CD14-positive monocyte (primary cell): ENCODE measurements at regions not wholly inside any gene's neighbourhood (a gene's known extent, or its start where the extent isn't known, plus 50 kb on each side); places are given as distances from the start of the nearest gene placed in this dataset.

Experiments used
- DNase-seq, 3 donors: peaks; one replicate each; pipeline ENCODE4 v3.0.0-alpha.2; 2011 to 2022
- H2AFZ ChIP-seq: 2 replicates; pipeline ENCODE4 v1.6.0; 2012; ENCODE audit warnings: mild to moderate bottlenecking, low read depth, low read length, inconsistent platforms; ENCODE audit not compliant: insufficient read depth, poor library complexity, severe bottlenecking
- H3K27ac ChIP-seq, 2 donors: 1 replicate in 1 of 2; 2 replicates in 1 of 2; pipeline ENCODE4 v1.5.1; 2012 to 2013; ENCODE audit warnings: low read length in 2 of 2, control low read depth in 1 of 2, inconsistent platforms in 1 of 2, low read depth in 1 of 2, mild to moderate bottlenecking in 1 of 2
- H3K27me3 ChIP-seq, 2 donors: one replicate each; pipeline versions ENCODE4 v1.6.0 to v1.6.1; 2011 to 2013; ENCODE audit warnings: low read length in 2 of 2; ENCODE audit not compliant: control insufficient read depth in 2 of 2, insufficient read depth in 2 of 2
- H3K36me3 ChIP-seq, 2 donors: replicated peaks in 1 of 2; 1 replicate in 1 of 2; 2 replicates in 1 of 2; pipeline versions ENCODE4 v1.5.1 to v1.6.1; 2012 to 2013; ENCODE audit warnings: low read length in 2 of 2, control low read depth in 1 of 2, inconsistent platforms in 1 of 2, mild to moderate bottlenecking in 1 of 2; ENCODE audit not compliant: insufficient read depth in 2 of 2, control insufficient read depth in 1 of 2
- H3K4me1 ChIP-seq, 2 donors: 1 replicate in 1 of 2; 2 replicates in 1 of 2; pipeline versions ENCODE4 v1.5.1 to v1.6.1; 2012 to 2013; ENCODE audit warnings: low read length in 2 of 2, control low read depth in 1 of 2, inconsistent platforms in 1 of 2, mild to moderate bottlenecking in 1 of 2, moderate library complexity in 1 of 2; ENCODE audit not compliant: insufficient read depth in 2 of 2, control insufficient read depth in 1 of 2
- H3K4me2 ChIP-seq: replicated peaks from 2 replicates; pipeline ENCODE3; 2012; ENCODE audit warnings: low read length, moderate library complexity, mild to moderate bottlenecking; ENCODE audit not compliant: poor library complexity, severe bottlenecking; ENCODE audit errors: extremely low read depth
- H3K4me3 ChIP-seq, 3 experiments: fragments of 200-600 bp in 1 of 3; sonication (generic) in 1 of 3; replicated peaks in 1 of 3; 1 replicate in 2 of 3; 2 replicates in 1 of 3; pipeline ENCODE4 v1.5.1; 2011 to 2013; ENCODE audit warnings: low read length in 3 of 3, mild to moderate bottlenecking in 3 of 3, control low read depth in 2 of 3, low read depth in 2 of 3, inconsistent platforms in 1 of 3, moderate library complexity in 1 of 3
- H3K79me2 ChIP-seq: 2 replicates; pipeline ENCODE4 v1.6.0; 2012; ENCODE audit warnings: mild to moderate bottlenecking, control low read depth, inconsistent platforms, low read length, moderate library complexity; ENCODE audit not compliant: insufficient read depth
- H3K9ac ChIP-seq: 2 replicates; pipeline ENCODE4 v1.6.0; 2017; ENCODE audit warnings: low read length, mild to moderate bottlenecking; ENCODE audit not compliant: insufficient read depth, poor library complexity, severe bottlenecking
- H3K9me3 ChIP-seq, 2 donors: replicated peaks in 1 of 2; 1 replicate in 1 of 2; 2 replicates in 1 of 2; pipeline versions ENCODE4 v1.5.1 to v1.6.1; 2012 to 2013; ENCODE audit warnings: low read length in 2 of 2, control low read depth in 1 of 2; ENCODE audit not compliant: control insufficient read depth in 1 of 2, insufficient read depth in 1 of 2
- H4K20me1 ChIP-seq: 2 replicates; pipeline ENCODE4 v1.6.0; 2012; ENCODE audit warnings: mild to moderate bottlenecking, low read length, control low read depth, moderate library complexity; ENCODE audit not compliant: insufficient read depth
- H3K27ac Mint-ChIP-seq, 7 donors: one replicate each; pipeline ENCODE4 v1.8.0; 2020; ENCODE audit warnings: mild to moderate bottlenecking in 7 of 7, mixed read lengths in 7 of 7, moderate library complexity in 6 of 7, inconsistent platforms in 2 of 7
- H3K27me3 Mint-ChIP-seq, 3 donors: one replicate each; pipeline ENCODE4 v1.8.0; 2021 to 2022; ENCODE audit warnings: low read depth in 3 of 3, mild to moderate bottlenecking in 3 of 3, mixed read lengths in 3 of 3, moderate library complexity in 3 of 3, inconsistent platforms in 1 of 3
- H3K36me3 Mint-ChIP-seq, 2 donors: one replicate each; pipeline ENCODE4 v1.8.0; 2020; ENCODE audit warnings: mixed read lengths in 2 of 2, inconsistent platforms in 1 of 2, mild to moderate bottlenecking in 1 of 2
- H3K4me1 Mint-ChIP-seq: one replicate; pipeline ENCODE4 v1.8.0; 2020; ENCODE audit warnings: mild to moderate bottlenecking, mixed read lengths
- H3K4me3 Mint-ChIP-seq, 2 donors: one replicate each; pipeline ENCODE4 v1.8.0; 2020; ENCODE audit warnings: mild to moderate bottlenecking in 2 of 2, mixed read lengths in 2 of 2, moderate library complexity in 1 of 2
- H3K9me3 Mint-ChIP-seq, 7 donors: one replicate each; pipeline ENCODE4 v1.8.0; 2020 to 2022; ENCODE audit warnings: mixed read lengths in 7 of 7, mild to moderate bottlenecking in 6 of 7, moderate library complexity in 6 of 7, inconsistent platforms in 2 of 7
- WGBS: methylation state at CpG from one replicate; pipeline ENCODE4 v1.1.5; 2013; ENCODE audit warnings: missing lambda C conversion rate; ENCODE audit not compliant: insufficient coverage; 5-methylcytosine and 5-hydroxymethylcytosine counted together
- intact Hi-C, 2 donors: fragments of 100-400 bp; cut with micrococcal nuclease; formaldehyde crosslinking; loops; one replicate each; pipeline versions ENCODE4 v1.15.0 to v1.15.1; 2023
- TF ChIP-seq, protein P1 (sequence below): fragments of 200-600 bp; IDR thresholded peaks from one replicate; pipeline ENCODE4 v1.8.0; 2022; ENCODE audit warnings: antibody characterized with exemption, mild to moderate bottlenecking

DNA sequence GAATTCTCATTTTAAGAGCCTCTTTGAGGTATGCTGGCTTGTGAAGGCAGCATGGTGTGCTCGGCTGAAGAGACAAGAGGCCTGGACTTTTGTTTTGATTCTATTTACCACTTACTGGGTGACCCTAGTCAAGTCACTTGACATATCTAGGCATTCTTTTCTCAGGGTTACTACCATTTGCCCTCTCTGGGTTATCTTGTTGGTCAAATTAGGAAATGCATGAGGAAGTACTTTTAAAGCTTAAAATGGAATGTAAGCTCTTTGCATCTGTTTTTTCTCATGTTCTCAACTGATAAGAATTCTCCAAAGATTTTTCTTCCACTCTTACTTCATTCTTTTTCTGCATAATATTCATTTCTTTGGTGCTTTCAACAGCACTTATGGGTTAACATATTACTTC lies 173.1 kb downstream of the PLK2 start:
- Histone ChIP-seq H3K4me3 (no peak overlapping the region), H3K36me3 (no peaks in the 10 kb centered on the region), H3K4me2 (no peak overlapping the region), H3K9me3 (peaks cover 0 to 4% of the 10 kb centered on the region in 2 donors), H3K27me3 (no peaks in the 10 kb centered on the region), H3K27ac (no peak overlapping the region), H3K79me2 (no peaks in the 10 kb centered on the region), H4K20me1 (no peaks in the 10 kb centered on the region), H3K4me1 (no peaks in the 10 kb centered on the region), H2AFZ (no peak overlapping the region), H3K9ac (no peak overlapping the region)
- no CpG with 5 or more reads among the region's 1 CpG for WGBS
- Mint-ChIP-seq H3K36me3 (no peaks in the 10 kb centered on the region), H3K4me1 (no peaks in the 10 kb centered on the region), H3K27ac (peak overlapping the region in 1 of 7 donors; percentile 12), H3K9me3 (peaks cover 0 to 12% (median 3%) of the 10 kb centered on the region in 7 donors), H3K27me3 (peaks cover 0 to 2% (median 0%) of the 10 kb centered on the region in 3 donors), H3K4me3 (no peak overlapping the region)
- TF ChIP-seq, protein P1, sequence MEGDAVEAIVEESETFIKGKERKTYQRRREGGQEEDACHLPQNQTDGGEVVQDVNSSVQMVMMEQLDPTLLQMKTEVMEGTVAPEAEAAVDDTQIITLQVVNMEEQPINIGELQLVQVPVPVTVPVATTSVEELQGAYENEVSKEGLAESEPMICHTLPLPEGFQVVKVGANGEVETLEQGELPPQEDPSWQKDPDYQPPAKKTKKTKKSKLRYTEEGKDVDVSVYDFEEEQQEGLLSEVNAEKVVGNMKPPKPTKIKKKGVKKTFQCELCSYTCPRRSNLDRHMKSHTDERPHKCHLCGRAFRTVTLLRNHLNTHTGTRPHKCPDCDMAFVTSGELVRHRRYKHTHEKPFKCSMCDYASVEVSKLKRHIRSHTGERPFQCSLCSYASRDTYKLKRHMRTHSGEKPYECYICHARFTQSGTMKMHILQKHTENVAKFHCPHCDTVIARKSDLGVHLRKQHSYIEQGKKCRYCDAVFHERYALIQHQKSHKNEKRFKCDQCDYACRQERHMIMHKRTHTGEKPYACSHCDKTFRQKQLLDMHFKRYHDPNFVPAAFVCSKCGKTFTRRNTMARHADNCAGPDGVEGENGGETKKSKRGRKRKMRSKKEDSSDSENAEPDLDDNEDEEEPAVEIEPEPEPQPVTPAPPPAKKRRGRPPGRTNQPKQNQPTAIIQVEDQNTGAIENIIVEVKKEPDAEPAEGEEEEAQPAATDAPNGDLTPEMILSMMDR = no peak
- DNase-seq = no peak
- intact Hi-C loops = no loop called here

- Histone ChIP-seq H3K79me2 (no peaks in the 10 kb centered on the region), H3K27me3 (no peaks in the 10 kb centered on the region), H3K9me3 (peaks cover 0 to 4% of the 10 kb centered on the region in 2 donors), H3K36me3 (no peaks in the 10 kb centered on the region), H4K20me1 (no peaks in the 10 kb centered on the region), H3K9ac (no peak overlapping the region), H3K4me3 (no peak overlapping the region), H3K27ac (no peak overlapping the region), H2AFZ (no peak overlapping the region), H3K4me1 (no peaks in the 10 kb centered on the region), H3K4me2 (no peak overlapping the region)
- H3K9me3 Mint-ChIP-seq = peaks cover 0 to 10% (median 3%) of the 10 kb centered on the region in 7 donors
- intact Hi-C loops = no loop called here
- H3K36me3 Mint-ChIP-seq = no peaks in the 10 kb centered on the region
- TF ChIP-seq, protein P1 = no peak
- no peak for DNase-seq
- H3K4me1 Mint-ChIP-seq = no peaks in the 10 kb centered on the region
- H3K4me3 Mint-ChIP-seq = no peak overlapping the region
- WGBS = no CpG with 5 or more reads among the region's 2 CpGs
- peaks cover 0 to 2% (median 0%) of the 10 kb centered on the region in 3 donors for H3K27me3 Mint-ChIP-seq
- no peak overlapping the region for H3K27ac Mint-ChIP-seq
These were observed 174.0 kb downstream of the PLK2 start for GRCh38 chr5:58285900-58286299.
